ENCODE measurements at regions not wholly inside any gene's neighbourhood (a gene's known extent, or its start where the extent isn't known, plus 50 kb on each side); places are given as distances from the start of the nearest gene placed in this dataset.

GRCh38 chr10:44437840-44438511 is 53.1 kb upstream of the CXCL12 start:
- Histone ChIP-seq H3K9ac (ENCODE audit: low read length) (no peak overlapping the region), H2AFZ (ENCODE audit: low read depth, low read length, poor library complexity, severe bottlenecking) (no peak overlapping the region), H3K4me3 (replicated peaks in 1 of 2; ENCODE audit: low read depth in 1 of 2, low read length in 2 of 2) (no peak overlapping the region), H3K36me3 (ENCODE audit: control insufficient read depth in 1 of 2, insufficient read depth in 2 of 2, low read length in 2 of 2) (no peaks in the 10 kb centered on the region), H3K9me2 (ENCODE audit: insufficient read depth) (no peaks in the 10 kb centered on the region), H3K4me1 (ENCODE audit: control insufficient read depth in 1 of 2, insufficient read depth in 2 of 2, low read length in 2 of 2) (no peaks in the 10 kb centered on the region), H3K27ac (ENCODE audit: low read depth, low read length) (no peak overlapping the region), H3K4me2 (ENCODE audit: low read length) (no peak overlapping the region), H3K27me3 (ENCODE audit: insufficient read depth, low read length) (no peaks in the 10 kb centered on the region; the same call in 1 of the 2 replicates), H3K9me3 (ENCODE audit: control insufficient read depth in 1 of 2, insufficient read depth in 1 of 2, low read depth in 1 of 2, low read length in 2 of 2) (no peaks in the 10 kb centered on the region), H3K79me2 (ENCODE audit: insufficient read depth, low read length) (no peaks in the 10 kb centered on the region), H4K20me1 (ENCODE audit: insufficient read depth) (no peaks in the 10 kb centered on the region)
- CTCF ChIA-PET: no interaction called here
- RAD21 ChIA-PET (ENCODE audit: low non-redundant PET in 1 of 2, low total read pairs in 2 of 2, uncharacterized antibody in 2 of 2, unreplicated experiment in 2 of 2): no interaction called here
- POLR2A ChIA-PET: no interaction called here
- intact Hi-C loops (cut with micrococcal nuclease): no loop called here
- no peak for ATAC-seq
- TF ChIP-seq ELF1 (IDR thresholded peaks at IDR 0.05; ENCODE audit: borderline replicate concordance, low read depth) (no peak), JUND (IDR thresholded peaks at IDR 0.05) (no peak), POLR2A (IDR thresholded peaks at IDR 0.05; ENCODE audit: borderline replicate concordance, extremely low read depth, insufficient read depth, insufficient read length) (no peak), SP1 (IDR thresholded peaks at IDR 0.05; ENCODE audit: low read depth) (no peak), YY1 (IDR thresholded peaks at IDR 0.05; ENCODE audit: extremely low read depth, insufficient replicate concordance, low read depth, low read length) (no peak), CTCF (IDR thresholded peaks at IDR 0.05 in 2 of 3, conservative IDR thresholded peaks at IDR 0.05 in 1 of 3; ENCODE audit: borderline replicate concordance in 1 of 3, insufficient read depth in 1 of 3, low read depth in 2 of 3, low read length in 2 of 3) (no peak), TCF7L2 (IDR thresholded peaks at IDR 0.05; ENCODE audit: borderline replicate concordance, extremely low read depth, insufficient read depth, insufficient read length) (no peak), REST (IDR thresholded peaks at IDR 0.05; ENCODE audit: low read depth) (no peak), POLR2AphosphoS5 (IDR thresholded peaks at IDR 0.05; ENCODE audit: low read depth, low read length) (no peak), CBX3 (IDR thresholded peaks at IDR 0.05; ENCODE audit: low read depth) (no peak), SIN3A (IDR thresholded peaks at IDR 0.05; ENCODE audit: low read depth) (no peak), MAX (IDR thresholded peaks at IDR 0.05) (no peak), ATF3 (IDR thresholded peaks at IDR 0.05) (no peak), EGR1 (IDR thresholded peaks at IDR 0.05; ENCODE audit: low read depth) (no peak), CEBPB (IDR thresholded peaks at IDR 0.05; ENCODE audit: low read depth) (no peak)
- no TSS peak for BruUV-seq (replicated peaks)
- DNase-seq (ENCODE audit: low read depth, low spot score): no peak

All from HCT116 (cell line).